GM20000 (cell line): ENCODE measurements at regions not wholly inside any gene's neighbourhood (a gene's known extent, or its start where the extent isn't known, plus 50 kb on each side); places are given as distances from the start of the nearest gene placed in this dataset.

Source experiments
- DNase-seq: peaks from one replicate; pipeline ENCODE4 v3.0.0; 2012; ENCODE audit warnings: low spot score
- CTCF ChIP-seq: IDR thresholded peaks from 2 replicates; pipeline ENCODE4 v1.5.1; 2012; ENCODE audit warnings: mild to moderate bottlenecking, control low read depth; ENCODE audit errors: extremely low read depth, missing control alignments

GRCh38 chr14:66244834-66245233, 241.3 kb upstream of the CCDC196 start:
- no peak for TF ChIP-seq CTCF
- no peak for DNase-seq

- TF ChIP-seq CTCF = no peak
- no peak for DNase-seq
These were observed 238.4 kb upstream of the CCDC196 start for GRCh38 chr14:66247662-66248193.

- DNase-seq = no peak
- TF ChIP-seq CTCF = no peak
These were observed 237.9 kb upstream of the CCDC196 start for GRCh38 chr14:66248256-66248655.

- no peak for TF ChIP-seq CTCF
These were observed 236.6 kb upstream of the CCDC196 start for GRCh38 chr14:66249544-66249943.

GRCh38 chr14:66254038-66254437, 232.1 kb upstream of the CCDC196 start:
- no peak for DNase-seq
- no peak for TF ChIP-seq CTCF

More at GRCh38 chr14:66249544-66249943, 236.6 kb upstream of the CCDC196 start:
- DNase-seq = no peak

- DNase-seq = no peak
- TF ChIP-seq CTCF = no peak
These were observed 217.3 kb upstream of the CCDC196 start for GRCh38 chr14:66268802-66269334.

GRCh38 chr14:66272221-66272620, 213.9 kb upstream of the CCDC196 start:
- no peak for TF ChIP-seq CTCF
- DNase-seq = no peak
